Aorta (tissue), 5 donors: ENCODE measurements at regions not wholly inside any gene's neighbourhood (a gene's known extent, or its start where the extent isn't known, plus 50 kb on each side); places are given as distances from the start of the nearest gene placed in this dataset.

Experiments
- ATAC-seq: fragments of 200-7000 bp; cut with Tn5 transposase; one replicate; pipeline ENCODE4 v1.9.1; 2022; ENCODE audit warnings: moderate library complexity; ENCODE audit not compliant: low FRiP score
- DNase-seq, 2 donors: peaks; one replicate each; pipeline ENCODE4 v3.0.0-alpha.2; 2020
- H3K27ac ChIP-seq, 2 donors: one replicate each; pipeline ENCODE4 v1.5.1; 2013; ENCODE audit warnings: low read length in 2 of 2, mild to moderate bottlenecking in 2 of 2, moderate library complexity in 2 of 2, control low read depth in 1 of 2, inconsistent platforms in 1 of 2, low read depth in 1 of 2
- H3K27me3 ChIP-seq, 2 donors: one replicate each; pipeline ENCODE4 v1.6.1; 2013; ENCODE audit warnings: control low read depth in 1 of 2, low read length in 1 of 2, mild to moderate bottlenecking in 1 of 2, moderate library complexity in 1 of 2; ENCODE audit not compliant: insufficient read depth in 2 of 2, control insufficient read depth in 1 of 2
- H3K36me3 ChIP-seq, 2 donors: one replicate each; pipeline ENCODE4 v1.6.1; 2013; ENCODE audit warnings: control low read depth in 1 of 2, low read length in 1 of 2, mild to moderate bottlenecking in 1 of 2; ENCODE audit not compliant: insufficient read depth in 2 of 2, control insufficient read depth in 1 of 2
- H3K4me1 ChIP-seq, 2 donors: one replicate each; pipeline ENCODE4 v1.6.1; 2013; ENCODE audit warnings: low read length in 2 of 2, control low read depth in 1 of 2, mild to moderate bottlenecking in 1 of 2, moderate library complexity in 1 of 2; ENCODE audit not compliant: insufficient read depth in 2 of 2, control insufficient read depth in 1 of 2
- H3K4me3 ChIP-seq, 2 donors: one replicate each; pipeline ENCODE4 v1.5.1; 2013; ENCODE audit warnings: low read length in 2 of 2, control low read depth in 1 of 2, mild to moderate bottlenecking in 1 of 2
- H3K9me3 ChIP-seq: one replicate; pipeline ENCODE4 v1.6.1; 2013; ENCODE audit warnings: mild to moderate bottlenecking, low read length; ENCODE audit not compliant: control insufficient read depth
- WGBS, 2 donors: extraction: QIAGEN DNeasy Blood & Tissue Kit; methylation state at CpG; one replicate each; pipeline ENCODE4 v1.1.7; 2013; 5-methylcytosine and 5-hydroxymethylcytosine counted together
- intact Hi-C, 2 donors: fragments of 100-400 bp; cut with DNase I; formaldehyde crosslinking; loops; one replicate each; pipeline versions ENCODE4 v1.14.2 to v1.15.0; 2022
- donor health status: healthy with polysubstance abuse.
- donor health status: Bipolar disorder and iron deficiency.
- donor health status: DM: no; HTN: no; CAD: no.
- donor health status: DM: no; HTN: no; CAD: no.
- donor health status: DM: yes; HTN: yes; CAD: no.

- intact Hi-C loops = no loop called here
- WGBS, 2 donors = 79 to 86% methylated on average over 4 of the region's 4 CpGs
- H3K9me3 ChIP-seq = no peaks in the 10 kb centered on the region
Measured at GRCh38 chr2:4255491-4255890, 552.1 kb downstream of the DCDC2C start.

GRCh38 chr2:4256351-4256750, 553.0 kb downstream of the DCDC2C start:
- Histone ChIP-seq H3K36me3 (no peaks in the 10 kb centered on the region), H3K27me3 (no peaks in the 10 kb centered on the region), H3K9me3 (no peaks in the 10 kb centered on the region), H3K4me1 (no peaks in the 10 kb centered on the region), H3K4me3 (no peak overlapping the region), H3K27ac (no peak overlapping the region)
- intact Hi-C loops = no loop called here
- ATAC-seq = no peak
- DNase-seq = no peak
- 75 to 80% methylated on average over 4 of the region's 4 CpGs for WGBS, 2 donors

More at GRCh38 chr2:4255491-4255890, 552.1 kb downstream of the DCDC2C start:
- DNase-seq = no peak
- H3K4me1 ChIP-seq = no peaks in the 10 kb centered on the region
- ATAC-seq = no peak
- no peaks in the 10 kb centered on the region for H3K36me3 ChIP-seq
- no peaks in the 10 kb centered on the region for H3K27me3 ChIP-seq
- H3K27ac ChIP-seq = no peak overlapping the region
- no peak overlapping the region for H3K4me3 ChIP-seq

GRCh38 chr2:4258563-4258962, 555.2 kb downstream of the DCDC2C start:
- intact Hi-C loops = no loop called here
- 8 to 9% methylated on average over 1 of the region's 1 CpG for whole genome bisulfite sequencing, 2 donors

GRCh38 chr2:4265936-4266335, 562.6 kb downstream of the DCDC2C start:
- Histone ChIP-seq H3K4me3 (no peak overlapping the region), H3K27ac (no peak overlapping the region), H3K4me1 (no peaks in the 10 kb centered on the region), H3K36me3 (no peaks in the 10 kb centered on the region), H3K27me3 (no peaks in the 10 kb centered on the region), H3K9me3 (peaks cover 1% of the 10 kb centered on the region)
- no peak for ATAC-seq
- no peak for DNase-seq
- 52 to 58% methylated on average over 4 of the region's 4 CpGs for WGBS, 2 donors
- intact Hi-C loops = no loop called here

More at GRCh38 chr2:4258563-4258962, 555.2 kb downstream of the DCDC2C start:
- peaks cover 1% of the 10 kb centered on the region for H3K9me3 ChIP-seq
- no peak overlapping the region for H3K4me3 ChIP-seq
- no peaks in the 10 kb centered on the region for H3K27me3 ChIP-seq
- no peak for DNase-seq
- no peak for ATAC-seq
- no peaks in the 10 kb centered on the region for H3K4me1 ChIP-seq
- H3K36me3 ChIP-seq = no peaks in the 10 kb centered on the region
- H3K27ac ChIP-seq = no peak overlapping the region

GRCh38 chr2:4269885-4270284, 566.5 kb downstream of the DCDC2C start:
- Histone ChIP-seq H3K36me3 (no peaks in the 10 kb centered on the region), H3K27ac (no peak overlapping the region), H3K4me1 (no peaks in the 10 kb centered on the region), H3K9me3 (no peaks in the 10 kb centered on the region), H3K27me3 (no peaks in the 10 kb centered on the region), H3K4me3 (no peak overlapping the region)
- intact Hi-C loops = no loop called here
- WGBS, 2 donors = 76 to 88% methylated on average over 2 of the region's 2 CpGs
- no peak for ATAC-seq
- DNase-seq = no peak

- no peak for ATAC-seq
- H3K27me3 ChIP-seq = no peaks in the 10 kb centered on the region
- 85 to 87% methylated on average over 13 of the region's 13 CpGs for WGBS, 2 donors
- peaks cover 2% of the 10 kb centered on the region for H3K9me3 ChIP-seq
- no peak for DNase-seq
- H3K36me3 ChIP-seq = no peaks in the 10 kb centered on the region
- H3K27ac ChIP-seq = no peak overlapping the region
- no peaks in the 10 kb centered on the region for H3K4me1 ChIP-seq
- intact Hi-C loops = no loop called here
- H3K4me3 ChIP-seq = no peak overlapping the region
Measured at GRCh38 chr2:4272261-4272858, 569.0 kb downstream of the DCDC2C start.

- no peak overlapping the region for H3K27ac ChIP-seq
- ATAC-seq (no peak), DNase-seq (no peak)
- H3K27me3 ChIP-seq = no peaks in the 10 kb centered on the region
- H3K36me3 ChIP-seq = no peaks in the 10 kb centered on the region
- H3K4me1 ChIP-seq = no peaks in the 10 kb centered on the region
- peaks cover 2% of the 10 kb centered on the region for H3K9me3 ChIP-seq
- no peak overlapping the region for H3K4me3 ChIP-seq
- intact Hi-C loops = no loop called here
- 70 to 79% methylated on average over 7 of the region's 7 CpGs for WGBS, 2 donors
Measured at GRCh38 chr2:4278392-4278791, 575.0 kb downstream of the DCDC2C start.

- Histone ChIP-seq H3K36me3 (no peaks in the 10 kb centered on the region), H3K4me3 (no peak overlapping the region), H3K4me1 (no peaks in the 10 kb centered on the region), H3K9me3 (peaks cover 2% of the 10 kb centered on the region), H3K27ac (no peak overlapping the region), H3K27me3 (no peaks in the 10 kb centered on the region)
- intact Hi-C loops = no loop called here
- 82 to 83% methylated on average over 5 of the region's 5 CpGs for WGBS, 2 donors
- ATAC-seq (no peak), DNase-seq (no peak)
Measured at GRCh38 chr2:4279431-4279830, 576.1 kb downstream of the DCDC2C start.

GRCh38 chr2:4291430-4291829, 588.1 kb downstream of the DCDC2C start:
- DNase-seq = no peak
- Histone ChIP-seq H3K36me3 (no peaks in the 10 kb centered on the region), H3K4me3 (no peak overlapping the region), H3K27ac (no peak overlapping the region), H3K27me3 (no peaks in the 10 kb centered on the region), H3K9me3 (no peaks in the 10 kb centered on the region), H3K4me1 (no peaks in the 10 kb centered on the region)
- ATAC-seq = no peak
- WGBS, 2 donors = 62 to 68% methylated on average over 4 of the region's 4 CpGs
- intact Hi-C loops = no loop called here
